SK-N-MC (cell line): ENCODE measurements at regions not wholly inside any gene's neighbourhood (a gene's known extent, or its start where the extent isn't known, plus 50 kb on each side); places are given as distances from the start of the nearest gene placed in this dataset.

Source experiments
- DNase-seq: peaks from one replicate; pipeline ENCODE4 v3.0.0-alpha.2; 2011; ENCODE audit warnings: low read depth, low spot score
- H3K27ac ChIP-seq: fragments of 200-600 bp; sonication (generic); 2 replicates; pipeline ENCODE4 v1.5.1; 2016; ENCODE audit warnings: mixed run types
- H3K36me3 ChIP-seq: fragments of 200-600 bp; sonication (generic); 2 replicates; pipeline ENCODE4 v1.6.1; 2017; ENCODE audit warnings: antibody characterized with exemption, low read length, mixed read lengths; ENCODE audit not compliant: insufficient read depth
- H3K4me3 ChIP-seq: fragments of 200-600 bp; sonication (generic); 2 replicates; pipeline ENCODE4 v1.5.1; 2016
- H3K9ac ChIP-seq: fragments of 200-600 bp; sonication (generic); 2 replicates; pipeline ENCODE4 v1.8.0; 2017; ENCODE audit warnings: mixed run types, mixed read lengths; ENCODE audit not compliant: insufficient read length
- H3K9me3 ChIP-seq: fragments of 200-600 bp; sonication (generic); 2 replicates; pipeline ENCODE4 v1.6.1; 2017; ENCODE audit warnings: low read depth, mild to moderate bottlenecking, antibody characterized with exemption, low read length, moderate library complexity, mixed read lengths
- EZH2 ChIP-seq: fragments of 200-600 bp; sonication (generic); IDR thresholded peaks from one replicate; pipeline ENCODE4 v1.6.1; 2017; ENCODE audit warnings: antibody characterized with exemption
- FOXP2 ChIP-seq: optimal IDR thresholded peaks from 2 replicates; pipeline ENCODE3; 2011; ENCODE audit warnings: mild to moderate bottlenecking, moderate library complexity; ENCODE audit not compliant: insufficient read depth; ENCODE audit errors: extremely low read length, control extremely low read depth
- POLR2AphosphoS5 ChIP-seq: IDR thresholded peaks from 2 replicates; pipeline ENCODE4 v1.6.1; 2012; ENCODE audit warnings: mild to moderate bottlenecking, low read depth, low read length, borderline replicate concordance

DNA sequence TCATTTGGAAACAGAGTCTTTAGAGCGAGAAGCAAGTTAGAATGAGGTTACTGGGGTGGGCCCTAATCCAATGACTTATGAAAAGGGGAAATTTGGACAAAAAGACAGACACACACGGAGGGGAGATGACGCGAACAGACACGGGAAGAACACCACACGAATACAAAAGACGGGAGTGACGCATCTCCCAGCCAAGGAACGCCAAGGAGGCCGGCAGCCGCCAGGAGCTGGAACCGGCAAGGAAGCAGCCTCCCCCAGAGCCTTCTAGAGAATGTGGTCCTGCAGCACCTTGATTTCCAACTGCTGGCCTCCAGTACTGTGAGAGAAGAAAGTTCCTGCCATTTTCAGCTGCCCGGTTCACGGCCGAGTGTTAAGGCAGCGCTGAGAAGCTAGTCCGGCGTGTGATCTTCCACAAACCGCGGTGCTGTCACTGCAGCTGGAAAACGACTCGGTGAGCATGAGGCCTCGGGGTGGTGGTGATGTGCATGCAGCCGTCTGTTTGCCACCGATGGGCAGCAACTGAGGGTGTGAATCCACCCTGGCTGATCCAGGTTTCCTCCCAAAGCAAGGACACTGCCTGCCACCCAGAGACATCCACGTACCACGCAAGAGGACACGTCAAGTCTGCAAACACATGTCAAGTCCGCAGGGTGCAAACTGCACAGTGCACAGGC lies 124.5 kb downstream of the NCOR2 start:
- no peak overlapping the region for H3K9ac ChIP-seq
- no peak for TF ChIP-seq FOXP2
- no peak for TF ChIP-seq POLR2AphosphoS5
- no peak for TF ChIP-seq EZH2
- no peak overlapping the region for H3K27ac ChIP-seq
- no peaks in the 10 kb centered on the region for H3K9me3 ChIP-seq
- H3K4me3 ChIP-seq: no peak overlapping the region
- H3K36me3 ChIP-seq: peaks cover 7% of the 10 kb centered on the region; the same call in 1 of the 2 replicates
- no peak for DNase-seq

DNA sequence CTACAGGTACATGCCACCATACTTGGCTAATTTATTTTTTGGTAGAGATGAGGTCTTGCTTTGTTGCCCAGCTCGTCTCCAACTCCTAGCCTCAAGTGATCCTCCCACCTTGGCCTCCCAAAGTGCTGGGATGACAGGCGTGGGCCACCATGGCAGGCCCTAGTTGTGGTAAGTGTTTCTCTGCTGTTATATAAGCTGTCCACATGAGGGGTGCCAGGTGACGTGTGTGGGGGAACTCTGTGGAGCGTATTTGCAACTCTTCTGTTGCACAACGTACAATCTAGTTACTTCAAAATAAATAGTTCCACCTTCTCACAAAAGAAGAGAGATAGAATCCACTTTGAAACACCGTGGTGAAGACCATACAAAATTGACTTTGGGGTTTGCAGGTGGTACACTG lies 125.1 kb downstream of the NCOR2 start:
- no peak overlapping the region for H3K27ac ChIP-seq
- H3K36me3 ChIP-seq: peaks cover 7% of the 10 kb centered on the region; the same call in 1 of the 2 replicates
- H3K4me3 ChIP-seq: no peak overlapping the region
- H3K9ac ChIP-seq: no peak overlapping the region
- DNase-seq: no peak
- TF ChIP-seq FOXP2: no peak
- no peak for TF ChIP-seq POLR2AphosphoS5
- no peak for TF ChIP-seq EZH2
- no peaks in the 10 kb centered on the region for H3K9me3 ChIP-seq

DNA sequence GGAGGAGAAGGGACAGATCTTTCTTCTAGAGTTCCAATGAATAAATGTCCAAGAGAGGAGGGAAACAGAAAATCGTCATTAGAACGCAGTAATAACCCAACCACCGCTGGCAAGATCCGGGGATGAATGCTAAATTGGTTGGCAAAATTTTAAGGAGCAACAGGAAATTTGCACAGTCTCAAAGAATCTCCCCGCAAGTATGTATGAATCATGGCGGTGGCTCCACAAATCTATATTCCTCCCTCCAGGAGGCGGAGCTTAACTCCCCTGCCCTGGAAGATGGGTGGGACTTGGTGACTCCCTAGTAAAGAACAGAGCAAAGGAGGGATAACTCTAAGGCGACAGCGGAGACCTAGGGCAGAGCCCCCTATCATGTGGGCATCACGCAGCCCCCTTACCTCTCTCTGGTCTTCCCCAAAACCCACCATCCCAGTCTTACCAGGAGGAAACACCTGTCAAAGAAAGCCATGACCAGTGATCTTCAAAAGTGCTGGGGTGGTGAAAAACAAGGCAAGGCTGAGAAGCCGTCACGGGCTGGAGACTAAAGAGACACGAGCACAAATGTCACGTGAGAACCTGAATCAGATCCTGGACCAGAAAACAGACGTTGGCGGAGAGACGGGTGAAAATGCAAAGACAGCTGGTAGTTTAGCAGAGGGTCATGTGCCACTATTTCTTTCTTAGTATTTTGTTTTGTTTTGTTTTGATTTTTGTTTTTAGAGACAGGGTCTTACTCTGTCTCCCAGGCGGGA lies 125.8 kb downstream of the NCOR2 start:
- Histone ChIP-seq H3K9ac (no peak overlapping the region), H3K27ac (peak overlapping the region; percentile 30; the same call in 1 of the 2 replicates), H3K36me3 (peaks cover 7% of the 10 kb centered on the region; the same call in 1 of the 2 replicates), H3K4me3 (no peak overlapping the region), H3K9me3 (no peaks in the 10 kb centered on the region)
- peak; percentile 24 for DNase-seq
- TF ChIP-seq EZH2 (no peak), FOXP2 (no peak)

DNA sequence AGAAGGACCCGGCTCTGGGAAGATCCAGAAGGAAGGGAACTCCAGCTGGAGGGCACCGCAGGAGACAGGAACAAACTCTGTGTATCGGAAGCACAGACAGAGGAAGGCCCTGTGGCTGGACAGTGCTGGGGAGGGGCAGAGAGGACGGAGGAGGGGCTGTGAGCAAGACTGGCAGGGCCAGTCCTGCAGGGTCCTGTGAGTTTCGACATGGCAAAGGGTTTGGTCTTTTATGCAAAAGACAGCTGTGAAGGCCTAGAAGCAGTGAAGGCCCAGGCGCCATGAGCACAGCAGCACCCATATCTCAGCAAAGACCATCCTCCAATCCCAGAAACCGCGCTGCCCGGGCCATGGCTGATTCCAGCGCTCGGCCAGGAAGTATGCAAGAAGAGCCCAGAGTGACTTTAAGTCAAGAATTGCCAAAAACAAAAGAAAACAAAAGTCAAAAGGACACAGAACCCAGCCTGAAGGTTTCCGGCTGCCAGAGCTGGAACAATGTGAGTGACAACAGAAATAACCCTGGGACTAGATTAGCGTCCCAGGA lies 126.5 kb downstream of the NCOR2 start:
- no peak overlapping the region for H3K4me3 ChIP-seq
- no peak for DNase-seq
- H3K27ac ChIP-seq: peak overlapping the region; percentile 30; the same call in 1 of the 2 replicates
- no peaks in the 10 kb centered on the region for H3K9me3 ChIP-seq
- peaks cover 6% of the 10 kb centered on the region; the same call in 1 of the 2 replicates for H3K36me3 ChIP-seq
- TF ChIP-seq EZH2: no peak
- TF ChIP-seq POLR2AphosphoS5: no peak
- TF ChIP-seq FOXP2: no peak
- H3K9ac ChIP-seq: no peak overlapping the region

DNA sequence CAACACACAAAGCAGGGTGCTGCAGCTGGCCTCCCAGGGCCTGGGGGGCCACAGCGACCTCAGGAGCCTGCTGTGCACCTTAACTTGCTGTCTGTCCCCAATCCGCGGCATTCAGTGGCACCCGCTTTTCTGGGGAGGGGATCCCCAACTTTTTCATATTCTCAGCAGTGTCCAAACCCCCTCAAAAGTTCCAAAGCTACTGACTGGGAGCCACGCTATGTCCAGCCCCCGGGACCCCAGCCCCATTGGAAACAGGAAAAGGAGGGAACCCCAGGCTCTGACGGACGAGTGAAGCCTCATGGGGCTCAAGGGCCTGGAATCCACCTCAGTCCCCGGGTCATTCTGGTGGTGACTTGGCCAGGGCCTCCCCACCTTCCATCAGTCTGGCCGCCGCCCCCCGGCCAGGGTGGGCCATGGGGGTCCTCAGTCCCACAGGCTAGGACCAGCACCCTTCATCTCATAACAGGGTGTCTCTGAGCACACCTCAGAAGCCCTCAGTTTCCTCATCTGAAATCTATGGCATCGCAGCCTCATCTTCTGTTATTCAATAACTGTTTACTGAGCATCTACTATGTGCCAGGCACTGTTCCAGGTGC lies 127.3 kb downstream of the NCOR2 start:
- Histone ChIP-seq H3K9ac (no peak overlapping the region), H3K4me3 (no peak overlapping the region), H3K27ac (no peak overlapping the region), H3K9me3 (no peaks in the 10 kb centered on the region), H3K36me3 (peaks cover 4% of the 10 kb centered on the region; the same call in 1 of the 2 replicates)
- TF ChIP-seq POLR2AphosphoS5: no peak
- TF ChIP-seq FOXP2: no peak
- no peak for TF ChIP-seq EZH2
- DNase-seq: no peak

DNA sequence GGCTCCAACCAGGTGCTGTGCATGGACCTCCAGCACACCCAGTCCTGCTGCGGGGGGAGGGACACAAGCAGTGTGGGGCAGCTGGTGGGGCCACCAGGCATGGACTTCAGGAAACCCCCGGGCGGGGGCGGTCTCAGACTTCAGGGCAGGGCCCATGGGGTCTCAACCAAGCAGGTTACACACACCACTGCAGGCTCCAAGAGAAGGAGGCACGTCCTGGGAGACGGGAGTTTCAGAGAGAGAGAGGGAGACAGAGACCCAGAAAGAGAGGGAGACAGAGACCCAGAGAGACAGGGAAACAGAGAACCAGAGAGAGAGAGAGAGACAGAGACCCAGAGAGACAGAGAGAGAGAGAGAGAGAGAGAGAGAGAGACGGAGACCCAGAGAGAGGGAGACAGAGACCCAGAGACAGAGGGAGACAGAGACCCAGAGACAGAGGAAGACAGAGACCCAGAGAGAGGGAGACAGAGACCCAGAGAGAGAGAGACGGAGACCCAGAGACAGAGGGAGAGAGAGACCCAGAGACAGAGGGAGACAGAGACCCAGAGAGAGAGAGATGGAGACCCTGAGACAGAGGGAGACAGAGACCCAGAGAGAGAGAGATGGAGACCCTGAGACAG lies 128.9 kb downstream of the NCOR2 start:
- H3K36me3 ChIP-seq: peaks cover 4% of the 10 kb centered on the region; the same call in 1 of the 2 replicates
- no peak overlapping the region for H3K4me3 ChIP-seq
- H3K27ac ChIP-seq: no peak overlapping the region
- H3K9ac ChIP-seq: no peak overlapping the region
- DNase-seq: no peak
- TF ChIP-seq POLR2AphosphoS5: no peak
- no peaks in the 10 kb centered on the region for H3K9me3 ChIP-seq

DNA sequence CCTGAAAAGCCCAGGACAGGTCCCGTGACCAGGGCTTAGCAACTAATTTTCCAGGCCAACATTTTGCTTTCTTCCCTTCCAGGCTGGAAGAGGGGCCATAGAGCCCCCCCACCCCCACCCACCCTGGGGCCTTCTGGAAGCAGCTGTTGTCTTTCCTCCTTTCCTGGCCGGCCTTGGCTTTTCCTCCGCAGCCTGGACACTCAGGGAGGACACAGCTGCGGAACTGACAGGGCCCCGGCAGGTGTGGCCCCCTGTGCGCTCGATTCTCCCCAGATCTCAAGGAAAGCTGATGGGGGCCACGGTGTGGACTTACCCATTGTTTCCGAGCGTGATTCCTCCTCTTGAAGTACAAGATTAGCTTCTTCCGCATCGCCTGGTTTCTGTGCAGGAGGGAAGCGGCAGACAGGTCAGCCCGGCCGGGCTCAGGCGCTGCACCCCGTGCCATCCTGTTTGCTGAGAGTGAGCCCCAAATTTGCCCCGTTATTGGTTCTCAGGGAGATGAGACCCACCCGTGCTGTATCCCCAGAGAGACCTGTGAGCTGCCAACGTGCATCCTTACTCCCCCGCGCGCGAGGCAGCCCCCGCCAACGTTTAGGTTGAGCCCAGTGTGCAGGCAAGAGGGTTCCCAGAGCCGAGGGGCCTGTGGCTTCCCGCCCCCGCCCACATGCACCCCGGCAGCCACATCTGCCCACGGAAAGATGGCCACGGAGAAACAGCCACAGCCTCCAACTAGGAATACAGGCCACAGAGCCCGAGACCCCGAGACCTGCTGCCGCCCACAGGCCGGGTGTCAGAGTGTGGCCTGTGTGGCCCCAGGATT lies 129.6 kb downstream of the NCOR2 start:
- Histone ChIP-seq H3K9ac (no peak overlapping the region), H3K27ac (0 out of 2 replicates have a peak overlapping the region, but pooled peaks have one; percentile 3), H3K4me3 (no peak overlapping the region), H3K36me3 (peaks cover under 1% of the 10 kb centered on the region; the same call in 1 of the 2 replicates), H3K9me3 (no peaks in the 10 kb centered on the region)
- no peak for TF ChIP-seq FOXP2
- TF ChIP-seq EZH2: no peak
- no peak for TF ChIP-seq POLR2AphosphoS5
- DNase-seq: no peak

DNA sequence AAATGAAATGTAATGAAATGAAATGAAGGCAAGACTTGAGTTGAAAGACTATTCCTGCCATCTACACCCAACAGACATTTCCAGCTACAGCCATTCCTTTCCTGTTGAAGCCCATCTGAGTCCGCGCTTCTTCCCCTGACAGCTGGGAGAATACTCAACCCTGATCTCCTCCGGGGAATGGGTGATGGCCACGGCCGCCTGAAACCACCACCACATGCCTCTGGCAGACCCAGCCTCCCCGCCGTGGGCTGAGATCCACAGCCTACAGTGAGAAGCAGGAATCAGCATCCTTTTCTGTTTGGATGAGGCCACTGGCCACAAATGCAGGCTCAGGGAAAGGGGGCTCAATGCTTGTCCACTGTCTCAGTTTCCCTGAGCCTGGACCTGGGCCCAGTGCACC lies 130.3 kb downstream of the NCOR2 start:
- no peaks in the 10 kb centered on the region for H3K9me3 ChIP-seq
- no peak for TF ChIP-seq EZH2
- TF ChIP-seq POLR2AphosphoS5: no peak
- TF ChIP-seq FOXP2: no peak
- no peaks in the 10 kb centered on the region for H3K36me3 ChIP-seq
- H3K4me3 ChIP-seq: no peak overlapping the region
- no peak overlapping the region for H3K27ac ChIP-seq
- no peak for DNase-seq
- H3K9ac ChIP-seq: no peak overlapping the region
